Muscle layer of colon (tissue), 2 donors: ENCODE measurements at regions not wholly inside any gene's neighbourhood (a gene's known extent, or its start where the extent isn't known, plus 50 kb on each side); places are given as distances from the start of the nearest gene placed in this dataset.

Source experiments
- H3K27ac ChIP-seq: one replicate; pipeline ENCODE4 v1.7.0; 2013; ENCODE audit warnings: low read depth, mild to moderate bottlenecking, low read length, moderate library complexity
- H3K27me3 ChIP-seq, 2 donors: one replicate each; pipeline ENCODE4 v1.7.0; 2013; ENCODE audit warnings: low read length in 2 of 2, mild to moderate bottlenecking in 2 of 2; ENCODE audit not compliant: insufficient read depth in 2 of 2, control insufficient read depth in 1 of 2
- H3K36me3 ChIP-seq: one replicate; pipeline ENCODE4 v1.7.0; 2013; ENCODE audit warnings: mild to moderate bottlenecking, low read length; ENCODE audit not compliant: insufficient read depth
- H3K4me1 ChIP-seq: one replicate; pipeline ENCODE4 v1.7.0; 2013; ENCODE audit warnings: mild to moderate bottlenecking, low read length; ENCODE audit not compliant: insufficient read depth
- H3K4me3 ChIP-seq, 2 donors: one replicate each; pipeline ENCODE4 v1.7.0; 2013; ENCODE audit warnings: low read length in 2 of 2, low read depth in 1 of 2, mild to moderate bottlenecking in 1 of 2, moderate library complexity in 1 of 2
- H3K9ac ChIP-seq: one replicate; pipeline ENCODE4 v1.7.0; 2013; ENCODE audit warnings: low read length
- H3K9me3 ChIP-seq: one replicate; pipeline ENCODE4 v1.7.0; 2013; ENCODE audit warnings: mild to moderate bottlenecking, low read length
- donor health status: abdominal sarcoma.
- donor health status: Adenocarcinoma of cecum.

- Histone ChIP-seq H3K4me3 (no peak overlapping the region), H3K9me3 (no peaks in the 10 kb centered on the region), H3K36me3 (no peaks in the 10 kb centered on the region), H3K4me1 (no peaks in the 10 kb centered on the region), H3K9ac (no peak overlapping the region), H3K27ac (no peak overlapping the region), H3K27me3 (no peaks in the 10 kb centered on the region)
Measured at GRCh38 chr16:63195336-63195735, 1159.1 kb upstream of the CDH8 start.

GRCh38 chr16:63192980-63193379, 1156.7 kb upstream of the CDH8 start:
- no peak overlapping the region for H3K4me3 ChIP-seq
- no peak overlapping the region for H3K9ac ChIP-seq
- no peaks in the 10 kb centered on the region for H3K4me1 ChIP-seq
- no peak overlapping the region for H3K27ac ChIP-seq
- H3K36me3 ChIP-seq, result no peaks in the 10 kb centered on the region
- no peaks in the 10 kb centered on the region for H3K9me3 ChIP-seq
- H3K27me3 ChIP-seq, result no peaks in the 10 kb centered on the region

- Histone ChIP-seq H3K36me3 (no peaks in the 10 kb centered on the region), H3K4me3 (no peak overlapping the region), H3K9me3 (no peaks in the 10 kb centered on the region), H3K27me3 (no peaks in the 10 kb centered on the region), H3K4me1 (no peaks in the 10 kb centered on the region), H3K27ac (no peak overlapping the region), H3K9ac (no peak overlapping the region)
Measured at GRCh38 chr16:63188086-63188771, 1152.0 kb upstream of the CDH8 start.

- no peak overlapping the region for H3K9ac ChIP-seq
- no peak overlapping the region for H3K4me3 ChIP-seq
- H3K27ac ChIP-seq, result no peak overlapping the region
- no peaks in the 10 kb centered on the region for H3K36me3 ChIP-seq
- H3K9me3 ChIP-seq, result no peaks in the 10 kb centered on the region
- H3K4me1 ChIP-seq, result no peaks in the 10 kb centered on the region
- no peaks in the 10 kb centered on the region for H3K27me3 ChIP-seq
Measured at GRCh38 chr16:63187638-63188037, 1151.4 kb upstream of the CDH8 start.

GRCh38 chr16:63185235-63185780, 1149.1 kb upstream of the CDH8 start:
- no peaks in the 10 kb centered on the region for H3K36me3 ChIP-seq
- H3K4me1 ChIP-seq, result no peaks in the 10 kb centered on the region
- H3K4me3 ChIP-seq, result no peak overlapping the region

GRCh38 chr16:63183743-63184142, 1147.5 kb upstream of the CDH8 start:
- H3K9ac ChIP-seq, result no peak overlapping the region
- H3K4me1 ChIP-seq, result no peaks in the 10 kb centered on the region
- H3K9me3 ChIP-seq, result no peaks in the 10 kb centered on the region
- H3K36me3 ChIP-seq, result no peaks in the 10 kb centered on the region
- no peaks in the 10 kb centered on the region for H3K27me3 ChIP-seq
- no peak overlapping the region for H3K4me3 ChIP-seq
- no peak overlapping the region for H3K27ac ChIP-seq

More at GRCh38 chr16:63185235-63185780, 1149.1 kb upstream of the CDH8 start:
- no peak overlapping the region for H3K27ac ChIP-seq
- H3K9me3 ChIP-seq, result no peaks in the 10 kb centered on the region
- H3K9ac ChIP-seq, result no peak overlapping the region
- no peaks in the 10 kb centered on the region for H3K27me3 ChIP-seq

- Histone ChIP-seq H3K36me3 (no peaks in the 10 kb centered on the region), H3K9me3 (no peaks in the 10 kb centered on the region), H3K4me3 (no peak overlapping the region), H3K9ac (no peak overlapping the region), H3K27me3 (no peaks in the 10 kb centered on the region), H3K4me1 (no peaks in the 10 kb centered on the region), H3K27ac (no peak overlapping the region)
Measured at GRCh38 chr16:63175313-63175712, 1139.1 kb upstream of the CDH8 start.

- H3K9ac ChIP-seq, result no peak overlapping the region
- H3K4me1 ChIP-seq, result no peaks in the 10 kb centered on the region
- H3K36me3 ChIP-seq, result no peaks in the 10 kb centered on the region
- no peak overlapping the region for H3K27ac ChIP-seq
- H3K27me3 ChIP-seq, result no peaks in the 10 kb centered on the region
- no peak overlapping the region for H3K4me3 ChIP-seq
- no peaks in the 10 kb centered on the region for H3K9me3 ChIP-seq
Measured at GRCh38 chr16:63174801-63175200, 1138.6 kb upstream of the CDH8 start.

- H3K27ac ChIP-seq, result no peak overlapping the region
- no peaks in the 10 kb centered on the region for H3K27me3 ChIP-seq
- H3K4me3 ChIP-seq, result no peak overlapping the region
- no peak overlapping the region for H3K9ac ChIP-seq
- H3K4me1 ChIP-seq, result no peaks in the 10 kb centered on the region
- no peaks in the 10 kb centered on the region for H3K36me3 ChIP-seq
- no peaks in the 10 kb centered on the region for H3K9me3 ChIP-seq
Measured at GRCh38 chr16:63171545-63171944, 1135.3 kb upstream of the CDH8 start.

GRCh38 chr16:63169100-63169499, 1132.9 kb upstream of the CDH8 start:
- no peaks in the 10 kb centered on the region for H3K9me3 ChIP-seq
- H3K27ac ChIP-seq, result no peak overlapping the region
- H3K4me1 ChIP-seq, result no peaks in the 10 kb centered on the region
- H3K9ac ChIP-seq, result no peak overlapping the region
- H3K4me3 ChIP-seq, result no peak overlapping the region
- H3K36me3 ChIP-seq, result no peaks in the 10 kb centered on the region
- H3K27me3 ChIP-seq, result no peaks in the 10 kb centered on the region

- H3K9me3 ChIP-seq, result no peaks in the 10 kb centered on the region
- no peak overlapping the region for H3K9ac ChIP-seq
- H3K27ac ChIP-seq, result no peak overlapping the region
- H3K27me3 ChIP-seq, result no peaks in the 10 kb centered on the region
- H3K36me3 ChIP-seq, result no peaks in the 10 kb centered on the region
- H3K4me3 ChIP-seq, result no peak overlapping the region
- peaks cover 6% of the 10 kb centered on the region for H3K4me1 ChIP-seq
Measured at GRCh38 chr16:63157818-63158217, 1121.6 kb upstream of the CDH8 start.

- Histone ChIP-seq H3K4me3 (no peak overlapping the region), H3K9ac (no peak overlapping the region), H3K27ac (no peak overlapping the region), H3K9me3 (no peaks in the 10 kb centered on the region), H3K4me1 (no peaks in the 10 kb centered on the region), H3K36me3 (no peaks in the 10 kb centered on the region), H3K27me3 (no peaks in the 10 kb centered on the region)
Measured at GRCh38 chr16:63146251-63146650, 1110.0 kb upstream of the CDH8 start.
